Gastroesophageal sphincter (tissue), 4 donors: ENCODE measurements at regions not wholly inside any gene's neighbourhood (a gene's known extent, or its start where the extent isn't known, plus 50 kb on each side); places are given as distances from the start of the nearest gene placed in this dataset.

ENCODE experiments used
- ATAC-seq: fragments of 150-250 bp; one replicate; pipeline ENCODE4 v1.9.1; 2016; ENCODE audit warnings: mild to moderate bottlenecking, moderate library complexity
- H3K27ac ChIP-seq, 4 donors: fragments of 200-600 bp; sonication (generic) in 3 of 4; 1 replicate in 3 of 4; 2 replicates in 1 of 4; pipeline ENCODE4 v1.5.1; 2016 to 2019
- H3K27me3 ChIP-seq: fragments of 200-600 bp; sonication (generic); one replicate; pipeline ENCODE4 v1.5.1; 2019
- H3K36me3 ChIP-seq, 2 donors: fragments of 200-600 bp; sonication (generic); one replicate each; pipeline ENCODE4 v1.5.1; 2019; ENCODE audit warnings: control low read depth in 1 of 2
- H3K4me1 ChIP-seq, 3 donors: fragments of 200-600 bp; sonication (generic); 1 replicate in 2 of 3; 2 replicates in 1 of 3; pipeline ENCODE4 v1.5.1; 2016 to 2019; ENCODE audit warnings: control low read depth in 2 of 3
- H3K4me3 ChIP-seq, 2 donors: fragments of 200-600 bp; sonication (generic); one replicate each; pipeline ENCODE4 v1.5.1; 2019; ENCODE audit warnings: mild to moderate bottlenecking in 1 of 2, moderate library complexity in 1 of 2
- H3K9me3 ChIP-seq, 3 donors: fragments of 200-600 bp; sonication (generic); one replicate each; pipeline ENCODE4 v1.5.1; 2017 to 2019; ENCODE audit warnings: control low read depth in 2 of 3
- CTCF ChIP-seq, 4 experiments: fragments of 200-600 bp in 2 of 4; fragments of 450-650 bp in 2 of 4; sonication (generic) in 1 of 4; IDR thresholded peaks; one replicate each; pipeline ENCODE4 v1.5.1; 2017 to 2019; ENCODE audit warnings: antibody characterized with exemption in 4 of 4, mild to moderate bottlenecking in 2 of 4, moderate library complexity in 2 of 4
- EP300 ChIP-seq: sonication (generic); formaldehyde crosslinking; IDR thresholded peaks from one replicate; pipeline ENCODE4 v1.6.1; 2017; ENCODE audit warnings: antibody characterized with exemption, mild to moderate bottlenecking
- POLR2A ChIP-seq, 2 donors: fragments of 450-650 bp; IDR thresholded peaks; one replicate each; pipeline ENCODE4 v1.6.1; 2017; ENCODE audit warnings: antibody characterized with exemption in 2 of 2, mild to moderate bottlenecking in 2 of 2, moderate library complexity in 1 of 2
- POLR2AphosphoS5 ChIP-seq: sonication (generic); formaldehyde crosslinking; IDR thresholded peaks from one replicate; pipeline ENCODE4 v1.6.1; 2017; ENCODE audit warnings: antibody characterized with exemption
- WGBS, 2 donors: methylation state at CpG; one replicate each; pipeline ENCODE4 v1.1.5; 2018; ENCODE audit warnings: low coverage in 1 of 2; 5-methylcytosine and 5-hydroxymethylcytosine counted together

DNA sequence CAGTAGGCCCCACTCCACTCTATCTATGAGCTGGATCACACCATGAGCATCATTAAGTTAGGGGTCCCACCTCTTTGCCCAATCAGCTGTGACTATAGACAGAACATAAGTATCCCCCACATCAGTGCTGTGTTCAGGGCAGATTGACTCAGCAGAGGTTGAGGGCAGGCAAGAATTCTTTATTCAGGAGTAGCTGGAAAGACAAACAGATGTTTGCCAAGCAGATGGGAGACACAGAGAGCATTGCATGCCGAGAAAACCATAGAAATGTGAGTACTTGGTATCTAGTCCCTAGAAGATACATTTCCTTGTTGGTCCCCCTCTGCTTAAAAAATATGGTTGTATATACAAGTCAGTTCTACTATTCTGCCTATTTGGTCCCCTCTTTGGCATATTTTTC lies 440.8 kb downstream of the RAP2B start:
- TF ChIP-seq POLR2AphosphoS5 (no peak), CTCF (IDR thresholded peaks at IDR 0.05) (no peak), POLR2A (IDR thresholded peaks at IDR 0.05) (no peak)
- H3K9me3 ChIP-seq = no peaks in the 10 kb centered on the region
- no peaks in the 10 kb centered on the region for H3K36me3 ChIP-seq
- no peak for ATAC-seq
- no peak overlapping the region for H3K27ac ChIP-seq
- 67% methylated on average over 1 of the region's 1 CpG; no CpG with 5 or more reads in 1 of the 2 donors for WGBS, 2 donors
- H3K27me3 ChIP-seq = no peaks in the 10 kb centered on the region
- H3K4me1 ChIP-seq = peaks cover 0 to 5% (median 0%) of the 10 kb centered on the region in 3 donors
- no peak overlapping the region for H3K4me3 ChIP-seq

GRCh38 chr3:153614140-153614539 lies 452.1 kb downstream of the RAP2B start:
- no peaks in the 10 kb centered on the region for H3K9me3 ChIP-seq
- H3K36me3 ChIP-seq = no peaks in the 10 kb centered on the region
- H3K4me1 ChIP-seq = peaks cover 0 to 4% (median 0%) of the 10 kb centered on the region in 3 donors
- no peaks in the 10 kb centered on the region for H3K27me3 ChIP-seq
- TF ChIP-seq POLR2A (IDR thresholded peaks at IDR 0.05) = no peak
- no peak for TF ChIP-seq POLR2AphosphoS5
- TF ChIP-seq CTCF (IDR thresholded peaks at IDR 0.05) = no peak
- TF ChIP-seq EP300 = no peak
- ATAC-seq = no peak
- H3K4me3 ChIP-seq = no peak overlapping the region
- H3K27ac ChIP-seq = no peak overlapping the region
- 33 to 94% methylated on average over 1 of the region's 1 CpG for WGBS, 2 donors

GRCh38 chr3:153614563-153614962 lies 452.5 kb downstream of the RAP2B start:
- H3K9me3 ChIP-seq = no peaks in the 10 kb centered on the region
- H3K27ac ChIP-seq = no peak overlapping the region
- H3K36me3 ChIP-seq = no peaks in the 10 kb centered on the region
- H3K4me3 ChIP-seq = no peak overlapping the region
- ATAC-seq = no peak
- no peaks in the 10 kb centered on the region for H3K27me3 ChIP-seq
- no peak for TF ChIP-seq EP300
- no peak for TF ChIP-seq POLR2AphosphoS5
- TF ChIP-seq POLR2A (IDR thresholded peaks at IDR 0.05) = no peak
- TF ChIP-seq CTCF (IDR thresholded peaks at IDR 0.05) = no peak
- H3K4me1 ChIP-seq = peaks cover 0 to 4% (median 0%) of the 10 kb centered on the region in 3 donors

GRCh38 chr3:153615863-153616262 lies 453.8 kb downstream of the RAP2B start:
- H3K27me3 ChIP-seq = no peaks in the 10 kb centered on the region
- peaks cover 0 to 4% (median 0%) of the 10 kb centered on the region in 3 donors for H3K9me3 ChIP-seq
- ATAC-seq = no peak
- TF ChIP-seq POLR2AphosphoS5 (no peak), CTCF (IDR thresholded peaks at IDR 0.05) (no peak), EP300 (no peak), POLR2A (IDR thresholded peaks at IDR 0.05) (no peak)
- no peak overlapping the region for H3K27ac ChIP-seq
- H3K36me3 ChIP-seq = no peaks in the 10 kb centered on the region
- 88 to 100% methylated on average over 1 of the region's 1 CpG for WGBS, 2 donors
- H3K4me1 ChIP-seq = peaks cover 0 to 4% (median 0%) of the 10 kb centered on the region in 3 donors
- no peak overlapping the region for H3K4me3 ChIP-seq

DNA sequence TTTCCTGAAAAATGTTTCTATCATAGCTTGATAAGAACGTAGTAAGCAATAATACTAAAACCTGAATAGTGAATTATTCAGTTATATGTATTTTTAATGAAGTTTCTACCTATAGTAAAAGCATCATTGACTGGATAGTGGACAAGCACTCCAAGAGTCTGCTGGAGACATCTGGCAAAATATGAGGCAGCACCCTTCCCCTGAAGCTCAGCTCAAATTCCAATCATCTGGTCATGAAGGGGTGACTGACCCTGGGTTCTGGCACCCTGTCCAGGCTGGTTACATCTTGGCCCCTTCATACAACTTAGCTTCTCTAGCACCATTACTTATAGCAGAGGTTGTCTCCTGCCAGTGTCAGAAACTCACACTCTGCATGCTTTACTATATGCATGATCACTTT lies 455.4 kb downstream of the RAP2B start:
- no peak overlapping the region for H3K27ac ChIP-seq
- ATAC-seq = no peak
- H3K27me3 ChIP-seq = no peaks in the 10 kb centered on the region
- H3K9me3 ChIP-seq = peaks cover 0 to 4% (median 0%) of the 10 kb centered on the region in 3 donors
- TF ChIP-seq CTCF (IDR thresholded peaks at IDR 0.05) (no peak), EP300 (no peak), POLR2A (IDR thresholded peaks at IDR 0.05) (no peak), POLR2AphosphoS5 (no peak)
- 80 to 83% methylated on average over 1 of the region's 1 CpG for WGBS, 2 donors
- H3K4me3 ChIP-seq = no peak overlapping the region
- no peaks in the 10 kb centered on the region for H3K36me3 ChIP-seq
- peaks cover 0 to 4% (median 0%) of the 10 kb centered on the region in 3 donors for H3K4me1 ChIP-seq
